Choroid plexus epithelial cell (primary cell): ENCODE measurements at regions not wholly inside any gene's neighbourhood (a gene's known extent, or its start where the extent isn't known, plus 50 kb on each side); places are given as distances from the start of the nearest gene placed in this dataset.

ENCODE experiments used
- DNase-seq: peaks from one replicate; pipeline ENCODE4 v3.0.0-alpha.2; 2010; ENCODE audit warnings: low read depth
- H3K4me3 ChIP-seq: 2 replicates; pipeline ENCODE4 v1.5.1; 2011; ENCODE audit warnings: low read depth, mild to moderate bottlenecking, control low read depth, low read length, moderate library complexity
- CTCF ChIP-seq: conservative IDR thresholded peaks from 2 replicates; pipeline ENCODE4 v1.5.1; 2011; ENCODE audit warnings: low read depth, mild to moderate bottlenecking, control low read depth, inconsistent platforms, low read length, moderate library complexity

GRCh38 chr5:2441495-2442180 lies 309.8 kb downstream of the IRX2 start:
- H3K4me3 ChIP-seq, result no peak overlapping the region
- no peak for TF ChIP-seq CTCF

GRCh38 chr5:2439608-2440007 lies 311.9 kb downstream of the IRX2 start:
- no peak overlapping the region for H3K4me3 ChIP-seq
- no peak for DNase-seq
- TF ChIP-seq CTCF, result no peak

More at GRCh38 chr5:2441495-2442180, 309.8 kb downstream of the IRX2 start:
- no peak for DNase-seq

GRCh38 chr5:2433086-2433485 lies 318.4 kb downstream of the IRX2 start:
- TF ChIP-seq CTCF, result no peak
- no peak overlapping the region for H3K4me3 ChIP-seq
- DNase-seq, result no peak

GRCh38 chr5:2432076-2432920 lies 319.2 kb downstream of the IRX2 start:
- no peak overlapping the region for H3K4me3 ChIP-seq
- DNase-seq, result no peak
- TF ChIP-seq CTCF, result no peak

- no peak overlapping the region for H3K4me3 ChIP-seq
- no peak for TF ChIP-seq CTCF
- no peak for DNase-seq
Measured at GRCh38 chr5:2430606-2431005, 320.9 kb downstream of the IRX2 start.

GRCh38 chr5:2427983-2428382 lies 323.5 kb downstream of the IRX2 start:
- DNase-seq, result no peak
- H3K4me3 ChIP-seq, result no peak overlapping the region
- no peak for TF ChIP-seq CTCF
